ENCODE measurements at regions not wholly inside any gene's neighbourhood (a gene's known extent, or its start where the extent isn't known, plus 50 kb on each side); places are given as distances from the start of the nearest gene placed in this dataset.
"Not testable (repeated sequence)": the region's sequence is repeated elsewhere in the genome, so short reads cannot be mapped to it uniquely, and the experiment has no call there.

DNA sequence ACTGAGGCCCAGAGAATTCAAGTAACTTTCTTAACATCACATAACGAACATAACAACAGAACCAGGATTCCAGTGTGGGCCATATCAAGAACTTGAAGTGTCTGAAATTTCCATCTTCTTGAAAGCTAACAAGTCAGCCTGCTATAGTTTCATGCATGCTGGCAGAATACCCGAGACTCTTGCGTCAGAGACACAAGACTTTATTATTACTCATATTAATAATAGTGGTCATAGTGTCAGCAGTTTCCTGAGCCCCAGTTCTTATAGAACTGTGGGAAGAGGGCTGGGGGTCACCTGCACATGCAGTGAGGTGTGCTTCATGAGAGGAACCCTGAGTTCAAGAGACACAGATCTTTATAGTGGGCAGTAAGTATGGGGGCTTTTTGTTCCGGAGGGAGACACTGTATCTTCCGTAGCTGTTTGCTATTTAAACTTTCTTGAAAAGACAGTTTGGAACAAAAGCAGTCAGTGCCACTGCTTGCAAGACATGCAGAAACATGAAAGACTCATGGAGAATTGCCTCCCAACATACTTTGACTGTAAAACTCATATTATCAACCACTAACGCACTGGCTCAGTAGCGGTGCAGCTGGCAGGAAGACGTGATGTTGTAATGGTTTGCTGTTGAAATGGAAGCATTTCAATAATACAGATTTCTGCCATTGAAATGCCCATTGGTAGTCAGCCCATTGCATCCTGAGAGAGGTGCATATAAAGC is 339.2 kb downstream of the ADGRL2 start:
- WGBS, 2 donors = 86 to 88% methylated on average over 8 of the region's 8 CpGs
- Histone ChIP-seq H3K4me3 (no peak overlapping the region), H3K27me3 (no peaks in the 10 kb centered on the region), H3K4me1 (no peaks in the 10 kb centered on the region), H3K9me3 (no peaks in the 10 kb centered on the region), H3K36me3 (no peaks in the 10 kb centered on the region), H3K27ac (no peak overlapping the region)
- ATAC-seq (ENCODE audit: low FRiP score in 2 of 2) (no peak), DNase-seq (no peak)
- TF ChIP-seq, protein P1, sequence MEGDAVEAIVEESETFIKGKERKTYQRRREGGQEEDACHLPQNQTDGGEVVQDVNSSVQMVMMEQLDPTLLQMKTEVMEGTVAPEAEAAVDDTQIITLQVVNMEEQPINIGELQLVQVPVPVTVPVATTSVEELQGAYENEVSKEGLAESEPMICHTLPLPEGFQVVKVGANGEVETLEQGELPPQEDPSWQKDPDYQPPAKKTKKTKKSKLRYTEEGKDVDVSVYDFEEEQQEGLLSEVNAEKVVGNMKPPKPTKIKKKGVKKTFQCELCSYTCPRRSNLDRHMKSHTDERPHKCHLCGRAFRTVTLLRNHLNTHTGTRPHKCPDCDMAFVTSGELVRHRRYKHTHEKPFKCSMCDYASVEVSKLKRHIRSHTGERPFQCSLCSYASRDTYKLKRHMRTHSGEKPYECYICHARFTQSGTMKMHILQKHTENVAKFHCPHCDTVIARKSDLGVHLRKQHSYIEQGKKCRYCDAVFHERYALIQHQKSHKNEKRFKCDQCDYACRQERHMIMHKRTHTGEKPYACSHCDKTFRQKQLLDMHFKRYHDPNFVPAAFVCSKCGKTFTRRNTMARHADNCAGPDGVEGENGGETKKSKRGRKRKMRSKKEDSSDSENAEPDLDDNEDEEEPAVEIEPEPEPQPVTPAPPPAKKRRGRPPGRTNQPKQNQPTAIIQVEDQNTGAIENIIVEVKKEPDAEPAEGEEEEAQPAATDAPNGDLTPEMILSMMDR (IDR thresholded peaks at IDR 0.05) = no peak
- TF ChIP-seq EP300 (IDR thresholded peaks at IDR 0.05) (no peak), POLR2AphosphoS5 (IDR thresholded peaks at IDR 0.05) (no peak), POLR2A (IDR thresholded peaks at IDR 0.05) (no peak)

DNA sequence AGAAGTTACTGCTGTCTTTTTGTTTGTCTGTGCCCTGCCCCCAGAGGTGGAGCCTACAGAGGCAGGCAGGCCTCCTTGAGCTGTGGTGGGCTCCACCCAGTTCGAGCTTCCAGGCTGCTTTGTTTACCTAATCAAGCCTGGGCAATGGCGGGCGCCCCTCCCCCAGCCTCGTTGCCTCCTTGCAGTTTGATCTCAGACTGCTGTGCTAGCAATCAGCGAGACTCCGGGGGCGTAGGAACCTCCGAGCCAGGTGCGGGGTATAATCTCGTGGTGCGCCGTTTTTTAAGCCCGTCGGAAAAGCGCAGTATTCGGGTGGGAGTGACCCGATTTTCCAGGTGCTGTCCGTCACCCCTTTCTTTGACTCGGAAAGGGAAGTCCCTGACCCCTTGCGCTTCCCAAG is 335.6 kb downstream of the ADGRL2 start:
- ATAC-seq (ENCODE audit: low FRiP score in 2 of 2); H3K36me3 ChIP-seq; H3K4me3 ChIP-seq; H3K4me1 ChIP-seq; H3K27ac ChIP-seq; H3K27me3 ChIP-seq; H3K9me3 ChIP-seq: not testable (repeated sequence)
- peak in 1 of 2 donors; percentile 45 for DNase-seq
- 88 to 98% methylated on average over 18 to 20 of the region's 20 CpGs for WGBS, 2 donors

DNA sequence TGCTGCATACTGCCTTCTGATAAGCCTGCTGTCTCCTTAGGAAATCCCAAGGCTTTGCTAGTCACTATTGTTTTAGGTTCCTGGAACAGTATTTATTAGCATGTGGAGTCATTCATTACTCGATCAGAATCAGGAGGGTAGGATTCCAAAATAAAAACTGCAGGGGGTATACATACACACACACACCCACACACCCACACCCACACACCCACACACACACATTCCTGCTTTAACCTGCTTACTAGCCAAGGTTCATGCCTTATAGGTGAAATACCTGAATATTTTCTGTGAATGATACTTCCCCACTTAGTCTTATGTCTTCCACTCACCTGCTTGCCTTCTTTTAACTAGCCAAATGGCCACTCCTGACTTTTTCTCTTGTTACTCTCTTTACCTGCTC is 325.1 kb downstream of the ADGRL2 start:
- TF ChIP-seq EP300 (IDR thresholded peaks at IDR 0.05) (no peak), POLR2A (IDR thresholded peaks at IDR 0.05) (no peak), POLR2AphosphoS5 (IDR thresholded peaks at IDR 0.05) (no peak)
- TF ChIP-seq, protein P1 (IDR thresholded peaks at IDR 0.05) = no peak
- WGBS, 2 donors = 53 to 82% methylated on average over 1 of the region's 1 CpG
- DNase-seq (no peak), ATAC-seq (ENCODE audit: low FRiP score in 2 of 2) (no peak)
- H3K9me3 ChIP-seq = no peaks in the 10 kb centered on the region
- H3K27me3 ChIP-seq = no peaks in the 10 kb centered on the region
- H3K4me1 ChIP-seq = no peaks in the 10 kb centered on the region
- H3K27ac ChIP-seq = no peak overlapping the region
- H3K36me3 ChIP-seq = no peaks in the 10 kb centered on the region
- no peak overlapping the region for H3K4me3 ChIP-seq

DNA sequence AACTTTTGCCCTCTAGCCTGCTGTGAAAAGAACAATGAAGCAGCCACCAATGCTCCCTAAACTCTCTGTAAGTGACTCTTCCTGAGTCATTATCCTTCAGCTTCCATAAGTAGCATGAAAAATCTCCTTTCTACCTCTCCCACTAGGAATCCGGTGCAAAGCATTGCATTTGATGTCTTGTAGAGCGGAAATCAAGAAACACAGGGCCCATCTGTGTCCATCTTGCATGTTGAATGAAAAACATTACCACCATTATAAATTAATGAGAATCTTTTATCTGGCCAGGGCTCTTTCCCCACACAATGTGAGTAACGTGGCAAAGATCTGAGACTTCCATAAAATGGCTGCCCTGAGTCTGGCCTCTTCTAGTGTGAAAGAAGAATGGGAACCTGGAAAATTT is 324.4 kb downstream of the ADGRL2 start:
- H3K36me3 ChIP-seq = no peaks in the 10 kb centered on the region
- H3K27me3 ChIP-seq = no peaks in the 10 kb centered on the region
- H3K4me3 ChIP-seq = no peak overlapping the region
- no peak overlapping the region for H3K27ac ChIP-seq
- WGBS, 2 donors = 89 to 91% methylated on average over 3 of the region's 3 CpGs
- no peaks in the 10 kb centered on the region for H3K4me1 ChIP-seq
- DNase-seq (no peak), ATAC-seq (ENCODE audit: low FRiP score in 2 of 2) (no peak)
- H3K9me3 ChIP-seq = no peaks in the 10 kb centered on the region
- TF ChIP-seq EP300 (IDR thresholded peaks at IDR 0.05) = no peak
- TF ChIP-seq, protein P1 (IDR thresholded peaks at IDR 0.05) = no peak
- no peak for TF ChIP-seq POLR2AphosphoS5 (IDR thresholded peaks at IDR 0.05)
- TF ChIP-seq POLR2A (IDR thresholded peaks at IDR 0.05) = no peak

DNA sequence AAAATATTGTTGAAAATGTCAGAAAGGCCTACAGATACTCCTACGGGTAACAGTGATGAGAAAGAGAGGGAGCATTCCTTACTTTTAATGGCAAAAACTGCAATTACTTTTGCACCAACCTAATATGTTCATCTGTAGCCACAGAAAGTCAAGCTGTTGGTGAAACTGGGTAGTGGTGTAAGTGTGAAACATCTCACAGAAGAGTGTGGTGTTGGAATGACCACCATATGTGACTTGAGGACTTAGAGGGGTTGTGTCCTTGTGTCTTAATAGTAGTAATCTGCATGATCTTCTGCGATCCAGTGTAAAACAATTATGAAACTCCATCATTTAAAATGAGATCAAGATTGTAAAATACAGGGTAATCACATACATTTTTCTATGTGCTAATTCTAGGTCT is 320.7 kb downstream of the ADGRL2 start:
- Histone ChIP-seq H3K4me3 (no peak overlapping the region), H3K36me3 (no peaks in the 10 kb centered on the region), H3K27me3 (no peaks in the 10 kb centered on the region), H3K4me1 (no peaks in the 10 kb centered on the region), H3K27ac (no peak overlapping the region), H3K9me3 (no peaks in the 10 kb centered on the region)
- WGBS, 2 donors = 94 to 95% methylated on average over 2 of the region's 2 CpGs
- TF ChIP-seq, protein P1 (IDR thresholded peaks at IDR 0.05) = no peak
- TF ChIP-seq POLR2AphosphoS5 (IDR thresholded peaks at IDR 0.05) (no peak), EP300 (IDR thresholded peaks at IDR 0.05) (no peak), POLR2A (IDR thresholded peaks at IDR 0.05) (no peak)
- ATAC-seq (ENCODE audit: low FRiP score in 2 of 2) (no peak), DNase-seq (no peak)

All from upper lobe of left lung (tissue), 6 donors.